A673 (cell line): ENCODE measurements at regions not wholly inside any gene's neighbourhood (a gene's known extent, or its start where the extent isn't known, plus 50 kb on each side); places are given as distances from the start of the nearest gene placed in this dataset.

Source experiments
- BruUV-seq: library from RNA; stranded (reverse); fragments of 400-500 nt; replicated peaks from 2 replicates; lab custom pipeline; 2021; lab: Mats Ljungman, UMichigan
- CTCF ChIA-PET: fragments of 300-600 bp; sonication (Branson Sonifier 250); formaldehyde crosslinking; loops from one replicate; lab custom pipeline; 2022; ENCODE audit warnings: antibody characterized with exemption; lab: Charles Lee
- POLR2A ChIA-PET: fragments of 300-600 bp; sonication (Branson Sonifier 250); formaldehyde crosslinking; loops from one replicate; lab custom pipeline; 2022; ENCODE audit warnings: antibody characterized with exemption; ENCODE audit not compliant: low non-redundant PET; lab: Charles Lee
- DNase-seq: peaks from one replicate; pipeline ENCODE4 v3.0.0-alpha.2; 2015; ENCODE audit warnings: low spot score
- H3K27ac ChIP-seq: fragments of 200-600 bp; sonication (generic); 2 replicates; pipeline ENCODE4 v1.5.1; 2016; ENCODE audit warnings: mixed run types, low read depth, mild to moderate bottlenecking, mixed read lengths, antibody characterized with exemption, low read length; ENCODE audit not compliant: poor library complexity, severe bottlenecking
- H3K27me3 ChIP-seq: fragments of 200-600 bp; sonication (generic); replicated peaks from 2 replicates; pipeline ENCODE4 v1.6.1; 2017; ENCODE audit warnings: mixed run types, low read depth, mild to moderate bottlenecking, mixed read lengths, antibody characterized with exemption, low read length; ENCODE audit not compliant: insufficient read depth, poor library complexity
- H3K36me3 ChIP-seq: fragments of 200-600 bp; sonication (generic); 2 replicates; pipeline ENCODE4 v1.6.1; 2016; ENCODE audit warnings: mixed run types, mild to moderate bottlenecking, mixed read lengths, antibody characterized with exemption, low read length; ENCODE audit not compliant: insufficient read depth, poor library complexity, severe bottlenecking
- H3K4me1 ChIP-seq: fragments of 200-600 bp; sonication (generic); 2 replicates; pipeline ENCODE4 v1.6.1; 2017; ENCODE audit warnings: mixed run types, mild to moderate bottlenecking, mixed read lengths, antibody characterized with exemption, low read length; ENCODE audit not compliant: insufficient read depth, poor library complexity, severe bottlenecking
- H3K4me3 ChIP-seq: fragments of 200-600 bp; sonication (generic); 2 replicates; pipeline ENCODE4 v1.5.1; 2016; ENCODE audit warnings: low read depth, mixed run types, mild to moderate bottlenecking, mixed read lengths, low read length; ENCODE audit not compliant: poor library complexity, severe bottlenecking
- H3K9me3 ChIP-seq: fragments of 200-600 bp; sonication (generic); 2 replicates; pipeline ENCODE4 v1.6.1; 2016; ENCODE audit warnings: mixed run types, low read depth, mild to moderate bottlenecking, mixed read lengths, antibody characterized with exemption, low read length; ENCODE audit not compliant: poor library complexity, severe bottlenecking
- EZH2 ChIP-seq: fragments of 200-600 bp; sonication (generic); IDR thresholded peaks from 2 replicates; pipeline ENCODE4 v1.6.1; 2017; ENCODE audit warnings: borderline replicate concordance, low read depth, mild to moderate bottlenecking, mixed read lengths, antibody characterized with exemption, low read length; ENCODE audit not compliant: poor library complexity, severe bottlenecking
- intact Hi-C: fragments of 100-400 bp; cut with micrococcal nuclease; formaldehyde crosslinking; loops from one replicate; pipeline ENCODE4 v1.10.0; 2022; ENCODE audit not compliant: unreplicated experiment
- TF ChIP-seq, protein P1 (sequence below): fragments of 300-800, 200-600 bp; sonication (generic); conservative IDR thresholded peaks from 2 replicates; pipeline ENCODE4 v1.5.1; 2017; ENCODE audit warnings: low read depth, mild to moderate bottlenecking, antibody characterized with exemption, low read length, moderate library complexity, mixed read lengths

DNA sequence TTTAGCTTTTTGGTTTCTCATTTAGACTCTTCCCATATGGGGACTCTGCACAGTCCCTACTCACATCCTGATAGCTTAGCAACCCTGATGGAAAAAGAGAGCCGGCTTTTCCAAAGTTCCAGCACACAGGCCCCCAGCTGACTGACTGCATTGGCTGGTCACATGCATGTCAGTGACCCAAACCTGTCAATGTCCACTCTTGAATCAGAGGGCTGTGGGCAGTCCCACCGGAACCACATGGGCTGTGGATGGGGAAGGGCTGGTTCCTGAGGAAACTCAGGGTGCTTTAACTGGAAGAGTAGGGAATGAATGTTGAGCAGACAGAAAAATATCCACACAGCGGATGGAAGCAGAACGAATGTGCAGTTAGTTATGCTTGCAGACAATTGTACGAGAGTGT is 136.6 kb downstream of the NSG2 start:
- TF ChIP-seq EZH2, result no peak
- TF ChIP-seq, protein P1, sequence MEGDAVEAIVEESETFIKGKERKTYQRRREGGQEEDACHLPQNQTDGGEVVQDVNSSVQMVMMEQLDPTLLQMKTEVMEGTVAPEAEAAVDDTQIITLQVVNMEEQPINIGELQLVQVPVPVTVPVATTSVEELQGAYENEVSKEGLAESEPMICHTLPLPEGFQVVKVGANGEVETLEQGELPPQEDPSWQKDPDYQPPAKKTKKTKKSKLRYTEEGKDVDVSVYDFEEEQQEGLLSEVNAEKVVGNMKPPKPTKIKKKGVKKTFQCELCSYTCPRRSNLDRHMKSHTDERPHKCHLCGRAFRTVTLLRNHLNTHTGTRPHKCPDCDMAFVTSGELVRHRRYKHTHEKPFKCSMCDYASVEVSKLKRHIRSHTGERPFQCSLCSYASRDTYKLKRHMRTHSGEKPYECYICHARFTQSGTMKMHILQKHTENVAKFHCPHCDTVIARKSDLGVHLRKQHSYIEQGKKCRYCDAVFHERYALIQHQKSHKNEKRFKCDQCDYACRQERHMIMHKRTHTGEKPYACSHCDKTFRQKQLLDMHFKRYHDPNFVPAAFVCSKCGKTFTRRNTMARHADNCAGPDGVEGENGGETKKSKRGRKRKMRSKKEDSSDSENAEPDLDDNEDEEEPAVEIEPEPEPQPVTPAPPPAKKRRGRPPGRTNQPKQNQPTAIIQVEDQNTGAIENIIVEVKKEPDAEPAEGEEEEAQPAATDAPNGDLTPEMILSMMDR, result no peak
- Histone ChIP-seq H3K36me3 (no peaks in the 10 kb centered on the region), H3K27me3 (no peaks in the 10 kb centered on the region), H3K4me1 (no peaks in the 10 kb centered on the region), H3K27ac (no peak overlapping the region), H3K4me3 (no peak overlapping the region), H3K9me3 (no peaks in the 10 kb centered on the region)
- CTCF ChIA-PET, result no interaction called here
- intact Hi-C loops, result no loop called here
- DNase-seq, result no peak
- no TSS peak for BruUV-seq
- POLR2A ChIA-PET, result no interaction called here

DNA sequence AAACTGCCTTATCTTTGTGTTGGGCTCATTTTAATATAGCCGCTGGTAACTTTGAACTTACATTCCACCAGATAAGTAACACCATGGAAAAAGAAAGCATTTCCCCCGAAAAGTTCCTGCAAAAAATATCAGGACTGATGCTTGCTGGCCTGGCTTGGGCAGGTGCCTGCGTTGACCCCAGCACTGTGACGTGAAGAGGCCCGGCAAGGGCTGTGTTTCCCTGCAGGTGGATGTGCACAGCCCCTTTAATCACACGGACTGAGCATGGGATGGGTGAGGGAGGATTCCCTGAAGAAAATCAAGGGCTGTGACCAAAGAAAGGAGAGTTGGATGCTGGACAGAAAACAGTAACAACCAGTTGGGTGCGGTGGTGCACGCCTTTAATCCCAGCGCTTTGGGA is 138.2 kb downstream of the NSG2 start:
- CTCF ChIA-PET, result no interaction called here
- Histone ChIP-seq H3K4me3 (no peak overlapping the region), H3K9me3 (no peaks in the 10 kb centered on the region), H3K4me1 (no peaks in the 10 kb centered on the region), H3K36me3 (no peaks in the 10 kb centered on the region), H3K27me3 (no peaks in the 10 kb centered on the region), H3K27ac (no peak overlapping the region)
- intact Hi-C loops, result no loop called here
- POLR2A ChIA-PET, result no interaction called here
- TF ChIP-seq EZH2, result no peak
- TF ChIP-seq, protein P1, result no peak
- no TSS peak for BruUV-seq
- DNase-seq, result no peak

DNA sequence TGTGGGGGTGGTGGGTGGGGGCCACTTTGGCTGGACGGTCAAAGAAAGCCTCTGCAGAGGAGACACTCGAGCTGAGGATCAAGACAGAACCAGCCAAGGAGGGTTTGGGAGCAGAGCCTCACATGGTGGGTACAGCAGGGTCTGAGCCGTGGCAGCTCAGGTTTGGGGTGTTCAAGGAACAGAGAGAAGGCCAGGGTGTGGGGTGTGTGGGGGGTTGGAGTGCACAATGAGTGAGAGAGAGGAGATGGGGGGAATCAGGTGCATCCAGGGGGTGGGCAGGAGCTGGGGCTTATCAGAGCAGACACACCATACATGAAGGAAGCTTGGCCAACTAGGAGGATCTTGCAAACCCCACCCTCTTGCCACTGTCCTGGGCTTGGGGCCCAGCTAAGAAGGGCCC is 140.0 kb downstream of the NSG2 start:
- POLR2A ChIA-PET, result no interaction called here
- intact Hi-C loops, result no loop called here
- H3K36me3 ChIP-seq, result no peaks in the 10 kb centered on the region
- no peaks in the 10 kb centered on the region for H3K4me1 ChIP-seq
- H3K27ac ChIP-seq, result no peak overlapping the region
- H3K27me3 ChIP-seq, result peaks cover 12% of the 10 kb centered on the region
- no TSS peak for BruUV-seq
- no peak overlapping the region for H3K4me3 ChIP-seq
- no peak for DNase-seq
- TF ChIP-seq, protein P1, result no peak
- TF ChIP-seq EZH2, result no peak
- H3K9me3 ChIP-seq, result no peaks in the 10 kb centered on the region
- CTCF ChIA-PET, result no interaction called here
